D721Med (cell line): ENCODE measurements at regions not wholly inside any gene's neighbourhood (a gene's known extent, or its start where the extent isn't known, plus 50 kb on each side); places are given as distances from the start of the nearest gene placed in this dataset.

ENCODE experiments used
- DNase-seq: peaks from one replicate; pipeline ENCODE4 v3.0.0; 2011; ENCODE audit warnings: low spot score; ENCODE audit not compliant: insufficient read length
- FAIRE-seq: peaks from 2 replicates; lab custom pipeline; 2011; peaks lifted over from hg19 to GRCh38; lab: Jason Lieb, UNC
- TF ChIP-seq, protein P1 (sequence below): IDR thresholded peaks from 2 replicates; pipeline ENCODE4 v1.5.1; 2012; ENCODE audit warnings: mild to moderate bottlenecking, control low read depth; ENCODE audit not compliant: insufficient read depth; ENCODE audit errors: missing control alignments

DNA sequence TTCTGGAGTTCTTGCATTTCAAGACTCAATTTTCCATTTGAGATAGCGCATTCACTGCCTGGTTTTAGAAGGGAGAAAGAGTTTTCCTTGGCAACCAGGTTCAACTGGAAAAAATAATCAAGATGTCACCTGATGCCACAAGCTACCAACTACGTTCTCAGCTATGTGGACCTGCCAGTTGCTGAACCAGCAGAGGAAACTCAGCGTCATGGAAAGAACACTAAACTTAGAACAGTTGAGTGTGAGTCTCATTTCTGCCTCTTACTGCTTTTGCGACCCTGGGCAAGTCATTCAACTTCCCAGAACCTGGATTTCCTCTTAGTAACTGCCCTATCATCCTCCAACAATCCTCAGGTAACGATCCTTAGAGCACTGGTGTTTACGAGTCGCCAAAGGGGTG, 373.0 kb upstream of the ESRRG start:
- TF ChIP-seq, protein P1, sequence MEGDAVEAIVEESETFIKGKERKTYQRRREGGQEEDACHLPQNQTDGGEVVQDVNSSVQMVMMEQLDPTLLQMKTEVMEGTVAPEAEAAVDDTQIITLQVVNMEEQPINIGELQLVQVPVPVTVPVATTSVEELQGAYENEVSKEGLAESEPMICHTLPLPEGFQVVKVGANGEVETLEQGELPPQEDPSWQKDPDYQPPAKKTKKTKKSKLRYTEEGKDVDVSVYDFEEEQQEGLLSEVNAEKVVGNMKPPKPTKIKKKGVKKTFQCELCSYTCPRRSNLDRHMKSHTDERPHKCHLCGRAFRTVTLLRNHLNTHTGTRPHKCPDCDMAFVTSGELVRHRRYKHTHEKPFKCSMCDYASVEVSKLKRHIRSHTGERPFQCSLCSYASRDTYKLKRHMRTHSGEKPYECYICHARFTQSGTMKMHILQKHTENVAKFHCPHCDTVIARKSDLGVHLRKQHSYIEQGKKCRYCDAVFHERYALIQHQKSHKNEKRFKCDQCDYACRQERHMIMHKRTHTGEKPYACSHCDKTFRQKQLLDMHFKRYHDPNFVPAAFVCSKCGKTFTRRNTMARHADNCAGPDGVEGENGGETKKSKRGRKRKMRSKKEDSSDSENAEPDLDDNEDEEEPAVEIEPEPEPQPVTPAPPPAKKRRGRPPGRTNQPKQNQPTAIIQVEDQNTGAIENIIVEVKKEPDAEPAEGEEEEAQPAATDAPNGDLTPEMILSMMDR: no peak
- FAIRE-seq (peak; percentile 32), DNase-seq (no peak)

DNA sequence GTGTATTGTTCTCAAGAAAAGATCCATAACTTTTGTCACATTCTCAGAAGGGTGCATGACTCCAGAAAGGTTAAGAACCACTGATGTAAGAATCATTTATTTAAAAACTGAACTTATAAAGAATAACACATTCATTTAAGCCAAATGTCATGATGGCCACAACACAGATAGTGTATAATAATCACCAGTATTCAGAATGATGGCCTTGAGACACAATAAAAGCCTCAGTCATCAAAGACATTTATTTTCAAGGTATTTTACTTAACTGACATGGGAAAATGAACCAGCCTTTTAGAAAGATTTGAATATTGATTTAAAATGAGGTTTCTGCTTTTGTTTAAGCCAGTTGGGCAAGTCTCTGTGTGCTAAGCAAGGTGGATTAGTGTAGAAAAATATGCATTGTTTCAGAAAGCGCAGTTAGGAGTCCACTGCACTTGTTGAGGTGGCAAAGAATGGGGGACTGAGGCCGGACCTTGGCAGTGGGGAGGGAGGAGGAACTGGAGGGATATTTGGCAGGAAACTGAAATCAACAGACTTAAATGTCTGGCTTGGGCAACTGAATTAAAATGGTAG, 371.9 kb upstream of the ESRRG start:
- DNase-seq (no peak), FAIRE-seq (no peak)
- TF ChIP-seq, protein P1: no peak

DNA sequence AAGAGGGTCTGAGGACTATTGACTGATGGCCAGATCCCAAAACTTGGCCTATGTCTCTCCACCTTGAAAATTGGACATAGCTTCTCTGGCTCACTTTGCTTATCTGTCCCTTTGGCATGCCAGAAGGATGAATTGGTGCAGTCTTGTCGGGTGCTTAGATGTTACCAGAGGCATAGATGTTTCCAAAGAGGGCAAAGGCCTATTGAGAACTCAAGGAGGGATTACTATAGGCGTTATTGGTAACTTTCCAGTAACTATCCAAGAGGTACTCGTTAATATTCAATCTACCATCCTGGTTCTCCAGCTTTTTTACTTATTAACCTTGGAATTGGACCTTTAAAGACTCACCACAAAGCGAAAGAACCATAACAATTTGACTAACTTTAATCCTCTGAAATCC, 368.3 kb upstream of the ESRRG start:
- TF ChIP-seq, protein P1: no peak
- no peak for DNase-seq
- FAIRE-seq: no peak

DNA sequence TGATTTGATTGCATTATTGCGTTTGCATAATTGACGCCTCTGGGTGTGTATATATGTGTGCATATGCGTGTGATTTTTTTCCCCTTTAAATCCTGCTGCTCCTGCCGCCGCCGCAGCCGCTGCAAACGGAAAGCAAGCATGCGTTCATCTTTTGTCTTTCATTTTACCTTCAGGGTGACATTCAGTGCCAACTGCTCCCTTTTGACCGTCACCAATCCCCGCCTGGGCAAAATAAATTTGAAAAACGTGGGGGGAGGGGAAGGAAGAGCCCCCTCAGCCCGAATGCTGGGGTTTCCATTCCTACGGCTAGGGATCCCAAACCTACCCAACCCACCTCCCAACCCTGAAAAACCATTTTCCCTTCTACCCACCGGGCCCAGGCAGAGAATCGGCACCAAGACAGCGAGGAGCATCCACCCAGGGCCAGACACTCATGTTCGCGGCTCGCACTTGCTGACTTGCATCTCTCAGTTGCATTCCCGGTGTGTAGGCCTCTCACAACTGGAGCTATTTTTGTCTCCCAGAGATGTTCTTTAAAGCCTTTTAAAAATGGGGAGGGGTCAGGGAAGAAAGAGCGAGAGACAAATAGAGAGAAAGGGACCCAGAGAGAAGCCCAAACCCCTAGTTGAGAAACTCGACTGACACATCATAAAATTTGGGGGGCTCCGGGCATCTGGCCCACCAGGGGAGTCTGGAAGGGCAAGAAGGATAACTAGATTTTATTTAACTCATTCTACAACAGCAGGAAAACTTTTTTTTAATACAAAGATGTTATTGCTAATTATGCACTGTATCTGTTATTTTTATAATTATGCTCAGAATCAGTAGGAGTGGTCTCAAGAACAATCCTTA, 367.1 kb upstream of the ESRRG start:
- DNase-seq (no peak), FAIRE-seq (no peak)
- TF ChIP-seq, protein P1: no peak

DNA sequence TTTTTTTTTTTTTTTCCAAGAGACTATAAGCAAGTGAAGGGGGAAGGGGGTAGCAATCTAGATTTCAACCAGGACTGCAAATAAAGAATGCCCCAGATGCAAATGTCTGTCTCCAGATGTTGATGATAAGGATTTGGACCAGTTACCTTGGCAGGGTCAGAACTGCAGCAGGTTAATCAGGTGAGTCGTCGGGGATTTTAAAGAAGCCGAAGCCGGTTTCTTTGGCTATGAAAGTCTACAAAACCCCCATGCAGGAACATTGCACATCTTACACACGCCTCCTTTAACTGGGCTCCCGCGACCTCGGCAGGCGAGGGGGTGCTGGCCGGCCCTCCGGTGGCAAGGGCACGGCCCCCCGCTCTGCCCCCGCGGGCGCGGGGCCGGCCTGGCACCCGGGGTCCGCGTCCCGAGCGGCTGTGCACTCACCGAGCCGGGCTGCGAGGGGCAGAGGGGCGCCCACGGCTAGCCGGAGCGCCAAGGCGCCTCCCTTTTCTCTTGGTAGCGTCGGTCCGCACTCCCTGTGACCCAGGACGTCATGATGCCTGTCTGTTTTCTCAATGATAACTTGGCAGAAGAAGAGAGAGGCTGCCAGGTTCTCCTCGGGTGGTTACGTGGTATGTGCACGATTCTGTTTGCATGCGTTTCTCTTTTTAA, 366.3 kb upstream of the ESRRG start:
- DNase-seq (no peak), FAIRE-seq (no peak)
- TF ChIP-seq, protein P1: no peak

DNA sequence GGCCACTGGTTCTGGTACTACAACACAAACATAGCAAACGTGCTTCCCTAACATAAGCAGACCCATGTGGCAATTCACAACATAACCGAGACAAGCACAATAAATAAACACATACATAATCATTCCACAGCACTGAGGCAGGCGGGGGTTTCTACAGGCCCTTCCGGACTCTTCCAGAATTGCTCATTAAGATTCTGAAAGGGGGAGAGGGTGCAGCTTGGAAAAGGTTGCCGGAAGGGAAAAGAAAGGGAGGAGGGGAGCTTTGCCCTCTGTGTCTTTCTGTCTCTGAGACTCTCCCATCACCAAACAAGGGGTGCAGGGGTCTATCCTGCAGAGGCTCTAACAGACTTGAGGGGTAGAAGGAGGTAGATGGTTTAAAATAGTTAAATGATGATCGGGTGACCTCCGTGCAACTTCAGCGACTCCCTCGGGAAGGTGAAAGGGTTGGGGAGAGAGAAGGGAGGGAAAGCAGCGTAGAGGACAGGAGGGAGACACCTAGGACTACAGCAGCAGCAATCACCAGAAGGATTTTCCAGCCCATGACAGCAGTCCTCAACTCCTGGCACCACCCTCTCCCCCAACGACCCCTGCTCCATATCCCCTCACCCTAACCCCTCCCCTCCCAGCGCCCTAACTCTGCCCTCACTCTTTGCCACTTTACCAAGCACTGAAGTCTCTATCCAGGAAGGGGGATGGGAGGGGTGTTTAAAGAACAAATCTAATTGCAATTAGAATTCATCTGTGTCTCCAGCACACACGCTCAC, 365.5 kb upstream of the ESRRG start:
- no peak for FAIRE-seq
- DNase-seq: no peak
- TF ChIP-seq, protein P1: no peak
